SK-N-DZ (cell line): ENCODE measurements at regions not wholly inside any gene's neighbourhood (a gene's known extent, or its start where the extent isn't known, plus 50 kb on each side); places are given as distances from the start of the nearest gene placed in this dataset.

Source experiments
- DNase-seq: peaks from one replicate; pipeline ENCODE4 v3.0.0-alpha.2; 2015; ENCODE audit warnings: low spot score

GRCh38 chr2:36059691-36060090 is 295.9 kb upstream of the CRIM1 start:
- no peak for DNase-seq

- DNase-seq, result no peak
These were observed 296.6 kb upstream of the CRIM1 start for GRCh38 chr2:36058953-36059352.

GRCh38 chr2:36058076-36058475 is 297.5 kb upstream of the CRIM1 start:
- DNase-seq, result no peak

- DNase-seq, result no peak
These were observed 302.8 kb upstream of the CRIM1 start for GRCh38 chr2:36052819-36053218.

GRCh38 chr2:36044411-36044810 is 311.2 kb upstream of the CRIM1 start:
- no peak for DNase-seq

GRCh38 chr2:36035137-36035536 is 320.4 kb upstream of the CRIM1 start:
- DNase-seq, result no peak

- no peak for DNase-seq
These were observed 323.5 kb upstream of the CRIM1 start for GRCh38 chr2:36032046-36032445.

- no peak for DNase-seq
These were observed 324.1 kb upstream of the CRIM1 start for GRCh38 chr2:36031471-36031870.

- DNase-seq, result no peak
These were observed 328.0 kb upstream of the CRIM1 start for GRCh38 chr2:36027616-36028015.

- DNase-seq, result no peak
These were observed 342.5 kb upstream of the CRIM1 start for GRCh38 chr2:36013064-36013463.

GRCh38 chr2:36006444-36006843 is 349.1 kb upstream of the CRIM1 start:
- DNase-seq, result no peak

- no peak for DNase-seq
These were observed 352.6 kb upstream of the CRIM1 start for GRCh38 chr2:36002941-36003340.

GRCh38 chr2:35997488-35997887 is 358.1 kb upstream of the CRIM1 start:
- DNase-seq, result no peak

- DNase-seq, result no peak
These were observed 366.1 kb upstream of the CRIM1 start for GRCh38 chr2:35989503-35989902.

- no peak for DNase-seq
These were observed 366.5 kb upstream of the CRIM1 start for GRCh38 chr2:35989040-35989439.

GRCh38 chr2:35986871-35987270 is 368.7 kb upstream of the CRIM1 start:
- DNase-seq, result no peak

GRCh38 chr2:35978218-35978617 is 377.4 kb upstream of the CRIM1 start:
- no peak for DNase-seq

GRCh38 chr2:35976611-35977010 is 379.0 kb upstream of the CRIM1 start:
- no peak for DNase-seq

- DNase-seq, result no peak
These were observed 381.8 kb upstream of the CRIM1 start for GRCh38 chr2:35973737-35974132.

- no peak for DNase-seq
These were observed 382.3 kb upstream of the CRIM1 start for GRCh38 chr2:35973132-35973736.

GRCh38 chr2:35963824-35964223 is 391.8 kb upstream of the CRIM1 start:
- DNase-seq, result no peak

- DNase-seq, result no peak
These were observed 392.2 kb upstream of the CRIM1 start for GRCh38 chr2:35963357-35963756.

GRCh38 chr2:35962585-35963146 is 392.9 kb upstream of the CRIM1 start:
- no peak for DNase-seq

- no peak for DNase-seq
These were observed 395.0 kb upstream of the CRIM1 start for GRCh38 chr2:35960596-35960995.
